Stomach (tissue), 8 donors: ENCODE measurements at regions not wholly inside any gene's neighbourhood (a gene's known extent, or its start where the extent isn't known, plus 50 kb on each side); places are given as distances from the start of the nearest gene placed in this dataset.
"Not testable (repeated sequence)": the region's sequence is repeated elsewhere in the genome, so short reads cannot be mapped to it uniquely, and the experiment has no call there.

ENCODE experiments used
- DNase-seq, 2 donors: peaks; one replicate each; pipeline versions ENCODE4 v3.0.0 to v3.0.0-alpha.2; 2013 to 2019
- H3K27ac ChIP-seq, 5 donors: fragments of 200-600 bp in 4 of 5; sonication (generic) in 4 of 5; one replicate each; pipeline ENCODE4 v1.5.1; 2013 to 2019; ENCODE audit warnings: mild to moderate bottlenecking in 1 of 5, moderate library complexity in 1 of 5
- H3K27me3 ChIP-seq, 3 donors: fragments of 200-600 bp; sonication (generic); one replicate each; pipeline ENCODE4 v1.5.1; 2017 to 2019; ENCODE audit warnings: mixed run types in 1 of 3
- H3K36me3 ChIP-seq, 4 donors: fragments of 200-600 bp; sonication (generic); 1 replicate in 3 of 4; 2 replicates in 1 of 4; pipeline ENCODE4 v1.5.1; 2016 to 2019
- H3K4me1 ChIP-seq, 4 donors: fragments of 200-600 bp; sonication (generic); one replicate each; pipeline ENCODE4 v1.5.1; 2016 to 2019
- H3K4me3 ChIP-seq, 4 donors: fragments of 200-600 bp; sonication (generic) in 3 of 4; one replicate each; pipeline ENCODE4 v1.5.1; 2016 to 2019; ENCODE audit warnings: mild to moderate bottlenecking in 1 of 4
- H3K9me3 ChIP-seq, 4 donors: fragments of 200-600 bp; sonication (generic); one replicate each; pipeline ENCODE4 v1.5.1; 2016 to 2019
- CTCF ChIP-seq, 7 experiments: fragments of 450-650 bp in 4 of 7; fragments of 200-600 bp in 3 of 7; sonication (generic) in 3 of 7; IDR thresholded peaks; one replicate each; pipeline ENCODE4 v1.5.1; 2016 to 2019; ENCODE audit warnings: antibody characterized with exemption in 7 of 7, control low read depth in 2 of 7, mild to moderate bottlenecking in 1 of 7
- EP300 ChIP-seq: sonication (generic); formaldehyde crosslinking; IDR thresholded peaks from one replicate; pipeline ENCODE4 v1.6.1; 2017; ENCODE audit warnings: antibody characterized with exemption
- POLR2A ChIP-seq, 4 donors: fragments of 450-650 bp; IDR thresholded peaks; one replicate each; pipeline ENCODE4 v1.6.1; 2016; ENCODE audit warnings: antibody characterized with exemption in 4 of 4, control low read depth in 2 of 4, mild to moderate bottlenecking in 1 of 4, moderate library complexity in 1 of 4
- POLR2AphosphoS5 ChIP-seq, 3 donors: sonication (generic); formaldehyde crosslinking; IDR thresholded peaks; one replicate each; pipeline ENCODE4 v1.6.1; 2016; ENCODE audit warnings: antibody characterized with exemption in 3 of 3
- WGBS, 5 donors: extraction: QIAGEN DNeasy Blood & Tissue Kit in 3 of 5; methylation state at CpG; one replicate each; pipeline versions ENCODE4 v1.1.5 to v1.1.7; 2013 to 2018; 5-methylcytosine and 5-hydroxymethylcytosine counted together
- intact Hi-C: fragments of 100-400 bp; cut with DNase I; formaldehyde crosslinking; loops from one replicate; pipeline ENCODE4 v1.15.1; 2023; ENCODE audit warnings: low total_unique reads
- donor health status: healthy with polysubstance abuse.
- donor health status: Bipolar disorder and iron deficiency.
- donor health status: healthy.

DNA sequence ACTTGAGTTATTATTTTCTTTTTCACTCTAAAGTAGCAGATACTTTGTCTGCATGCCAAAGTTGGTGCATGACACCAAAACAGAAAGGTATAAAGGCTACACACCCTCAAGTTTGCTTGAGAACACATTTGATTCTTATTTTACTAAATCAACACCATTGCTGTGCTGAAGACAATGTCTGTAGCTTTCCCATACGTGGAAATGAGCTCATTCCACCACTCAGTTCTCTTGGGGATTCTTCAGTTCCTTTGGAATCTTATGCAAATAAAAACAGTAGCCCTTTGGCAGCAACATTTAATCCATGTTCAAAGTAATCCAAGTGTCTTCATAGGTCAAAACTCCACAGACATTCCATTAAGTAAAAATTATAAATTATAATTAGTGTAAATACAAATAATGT is 264.9 kb downstream of the TLE1 start:
- intact Hi-C loops = no loop called here
- DNase-seq = no peak
- H3K9me3 ChIP-seq = peaks cover 0 to 30% (median 12%) of the 10 kb centered on the region in 4 donors
- H3K4me3 ChIP-seq = no peak overlapping the region
- H3K27ac ChIP-seq = no peak overlapping the region
- H3K4me1 ChIP-seq = no peaks in the 10 kb centered on the region
- TF ChIP-seq POLR2AphosphoS5 (IDR thresholded peaks at IDR 0.05) = no peak
- TF ChIP-seq CTCF (IDR thresholded peaks at IDR 0.05) = no peak
- no peak for TF ChIP-seq EP300
- no peak for TF ChIP-seq POLR2A (IDR thresholded peaks at IDR 0.05)
- no peaks in the 10 kb centered on the region for H3K36me3 ChIP-seq
- no peaks in the 10 kb centered on the region for H3K27me3 ChIP-seq
- WGBS, 5 donors = 9 to 30% (median 23%) methylated on average over 1 of the region's 1 CpG

- Histone ChIP-seq H3K27me3 (no peaks in the 10 kb centered on the region), H3K36me3 (no peaks in the 10 kb centered on the region), H3K9me3 (peaks cover 0 to 30% (median 12%) of the 10 kb centered on the region in 4 donors), H3K4me1 (no peaks in the 10 kb centered on the region), H3K27ac (no peak overlapping the region), H3K4me3 (no peak overlapping the region)
- no peak for DNase-seq
- intact Hi-C loops = no loop called here
- TF ChIP-seq EP300 (no peak), CTCF (IDR thresholded peaks at IDR 0.05) (no peak), POLR2A (IDR thresholded peaks at IDR 0.05) (no peak), POLR2AphosphoS5 (IDR thresholded peaks at IDR 0.05) (no peak)
These were observed 265.6 kb downstream of the TLE1 start for GRCh38 chr9:81423589-81424326.

GRCh38 chr9:81421090-81421489 is 268.3 kb downstream of the TLE1 start:
- intact Hi-C loops, H3K27ac ChIP-seq, H3K27me3 ChIP-seq, H3K36me3 ChIP-seq, DNase-seq, H3K4me3 ChIP-seq, H3K9me3 ChIP-seq: not testable (repeated sequence)
- peaks cover 7 to 16% (median 12%) of the 10 kb centered on the region in 4 donors for H3K4me1 ChIP-seq
- 71 to 85% (median 80%) methylated on average over 3 of the region's 3 CpGs for WGBS, 5 donors

- Histone ChIP-seq H3K4me1 (peaks cover 7 to 16% (median 13%) of the 10 kb centered on the region in 4 donors), H3K27me3 (no peaks in the 10 kb centered on the region), H3K4me3 (no peak overlapping the region), H3K36me3 (no peaks in the 10 kb centered on the region), H3K27ac (no peak overlapping the region), H3K9me3 (no peaks in the 10 kb centered on the region)
- TF ChIP-seq POLR2A (IDR thresholded peaks at IDR 0.05) = no peak
- no peak for TF ChIP-seq POLR2AphosphoS5 (IDR thresholded peaks at IDR 0.05)
- no peak for TF ChIP-seq CTCF (IDR thresholded peaks at IDR 0.05)
- TF ChIP-seq EP300 = no peak
- 90 to 98% (median 96%) methylated on average over 1 of the region's 1 CpG for WGBS, 5 donors
- DNase-seq = no peak
- intact Hi-C loops = no loop called here
These were observed 269.3 kb downstream of the TLE1 start for GRCh38 chr9:81420024-81420423.

- TF ChIP-seq POLR2A (IDR thresholded peaks at IDR 0.05) = no peak
- no peak for TF ChIP-seq EP300
- no peak for TF ChIP-seq POLR2AphosphoS5 (IDR thresholded peaks at IDR 0.05)
- no peak for TF ChIP-seq CTCF (IDR thresholded peaks at IDR 0.05)
- intact Hi-C loops = no loop called here
These were observed 271.4 kb downstream of the TLE1 start for GRCh38 chr9:81417941-81418340.

More at GRCh38 chr9:81417941-81418340, 271.4 kb downstream of the TLE1 start:
- H3K9me3 ChIP-seq = no peaks in the 10 kb centered on the region
- no peak for DNase-seq
- peaks cover 7 to 16% (median 13%) of the 10 kb centered on the region in 4 donors for H3K4me1 ChIP-seq
- H3K27ac ChIP-seq = peak overlapping the region in 3 of 5 donors; percentile 1 to 61 (median 46)
- no peak overlapping the region for H3K4me3 ChIP-seq
- no peaks in the 10 kb centered on the region for H3K27me3 ChIP-seq
- no peaks in the 10 kb centered on the region for H3K36me3 ChIP-seq
